ENCODE measurements at regions not wholly inside any gene's neighbourhood (a gene's known extent, or its start where the extent isn't known, plus 50 kb on each side); places are given as distances from the start of the nearest gene placed in this dataset.
"Not testable (repeated sequence)": the region's sequence is repeated elsewhere in the genome, so short reads cannot be mapped to it uniquely, and the experiment has no call there.

DNA sequence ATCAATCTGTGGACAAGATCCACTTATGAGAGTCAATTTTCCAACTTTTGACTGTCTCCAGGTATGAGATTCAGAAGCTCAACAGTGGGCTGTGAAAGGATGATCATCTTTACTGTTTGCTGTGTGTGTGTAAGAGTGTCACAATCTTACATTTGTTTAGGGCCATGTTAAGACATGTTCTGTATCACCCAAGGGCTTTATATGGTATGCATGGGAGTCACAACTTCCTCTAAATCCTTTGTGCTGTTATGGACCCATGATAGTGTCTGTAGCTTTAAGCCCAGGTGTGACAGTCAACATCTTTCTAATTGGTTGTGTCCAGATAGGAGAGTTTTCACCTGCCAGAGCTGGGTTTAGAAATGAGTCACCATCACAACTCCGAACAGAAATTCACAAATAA is 70.2 kb downstream of the ZNF726 start:
- DNase-seq = not testable (repeated sequence)

- no peak for DNase-seq
Observed at GRCh38 chr19:23986623-23987022, 71.9 kb downstream of the ZNF726 start.

DNA sequence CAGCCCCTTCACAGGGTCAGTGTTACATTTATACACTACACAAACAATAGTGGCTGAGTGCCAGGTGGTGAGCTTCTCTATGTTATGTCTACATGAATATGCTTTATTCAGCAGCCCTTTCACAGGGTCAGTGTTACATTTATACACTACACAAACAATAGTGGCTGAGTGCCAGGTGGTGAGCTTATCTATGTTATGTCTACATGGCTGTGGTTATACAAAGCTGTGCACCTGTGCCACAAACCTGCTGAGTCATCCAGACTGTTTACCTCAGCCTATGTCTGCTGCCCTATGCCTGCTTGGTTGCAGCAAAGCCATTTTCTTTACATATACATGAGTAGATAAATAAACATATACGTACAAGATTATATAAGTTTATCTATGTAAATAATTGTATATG is 76.5 kb downstream of the ZNF726 start:
- no peak for DNase-seq

- no peak for DNase-seq
Observed at GRCh38 chr19:23992348-23992747, 77.7 kb downstream of the ZNF726 start.

DNA sequence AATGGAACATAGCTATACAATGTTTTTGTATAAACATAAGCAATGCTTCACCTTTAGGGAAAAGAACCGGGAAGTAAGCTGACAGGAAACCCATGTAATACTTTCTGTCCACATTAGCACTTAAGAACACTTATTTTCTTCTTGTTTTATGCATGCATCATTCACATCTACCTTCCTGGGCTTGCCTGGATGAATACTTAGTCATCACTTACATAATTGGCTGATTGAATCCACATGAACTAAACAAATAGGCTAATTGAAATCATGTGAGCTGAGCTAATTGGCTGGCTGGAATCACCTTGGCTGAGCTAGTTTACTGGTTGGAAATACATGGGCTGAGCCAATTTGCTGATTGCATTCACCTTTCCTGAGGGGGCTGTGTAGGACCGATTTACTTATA is 78.8 kb downstream of the ZNF726 start:
- no peak for DNase-seq

DNA sequence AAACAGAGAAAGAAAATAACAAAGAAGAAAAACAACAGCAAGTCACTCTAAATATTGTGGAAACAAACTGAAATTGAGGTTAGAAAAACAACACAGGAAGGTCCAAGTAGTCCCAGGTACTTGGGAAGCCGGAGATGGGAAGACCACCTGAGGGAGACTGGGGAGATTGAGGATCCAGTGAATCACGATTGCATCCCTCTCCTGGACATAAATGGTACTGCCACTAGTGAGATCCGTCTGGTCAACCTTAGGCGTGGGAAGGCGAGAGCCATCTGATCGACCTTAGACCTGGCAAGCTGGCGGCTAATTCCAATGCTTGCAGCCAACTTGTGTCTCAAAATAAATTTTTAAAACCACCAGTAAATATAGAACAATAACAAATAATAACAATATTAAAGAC is 81.9 kb downstream of the ZNF726 start:
- DNase-seq = no peak

- DNase-seq = no peak
Observed at GRCh38 chr19:23998568-23998967, 83.9 kb downstream of the ZNF726 start.

DNA sequence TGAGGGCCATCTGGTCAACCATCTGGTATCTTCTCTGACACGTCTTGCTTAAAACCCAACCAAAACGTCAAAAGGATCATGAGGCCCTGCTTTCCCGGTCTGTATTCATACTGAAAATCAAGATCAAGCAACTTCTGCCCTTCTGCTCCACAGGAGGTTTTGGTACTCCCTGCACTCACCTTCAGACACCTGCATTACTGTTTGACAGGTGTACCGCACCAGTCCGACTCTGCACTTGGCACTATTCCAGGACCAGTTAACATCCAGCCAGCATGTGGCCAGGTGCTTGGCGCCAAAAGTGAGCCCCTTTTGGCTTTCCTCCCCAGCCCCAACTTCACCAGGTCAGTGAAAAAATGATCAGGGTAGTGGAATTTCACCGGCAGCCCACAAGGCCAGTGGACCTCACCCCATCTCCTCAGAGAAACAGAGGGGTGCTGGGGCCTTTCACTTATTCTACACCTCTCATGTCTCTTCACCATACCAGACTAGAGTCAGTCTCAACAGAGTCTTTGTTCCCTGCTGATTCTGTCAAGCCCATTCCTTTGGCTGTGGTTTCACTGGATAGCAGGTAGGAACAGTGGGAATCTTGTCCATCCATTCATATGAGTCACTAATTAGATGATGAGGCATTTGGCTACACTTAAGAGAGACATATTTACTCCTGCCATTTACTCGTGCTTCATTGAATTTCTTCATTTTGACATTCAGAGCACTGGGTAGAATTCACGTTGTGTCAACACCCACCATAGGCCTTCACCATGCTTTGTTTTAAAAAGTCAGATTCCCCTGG is 85.3 kb downstream of the ZNF726 start:
- no peak for DNase-seq

DNA sequence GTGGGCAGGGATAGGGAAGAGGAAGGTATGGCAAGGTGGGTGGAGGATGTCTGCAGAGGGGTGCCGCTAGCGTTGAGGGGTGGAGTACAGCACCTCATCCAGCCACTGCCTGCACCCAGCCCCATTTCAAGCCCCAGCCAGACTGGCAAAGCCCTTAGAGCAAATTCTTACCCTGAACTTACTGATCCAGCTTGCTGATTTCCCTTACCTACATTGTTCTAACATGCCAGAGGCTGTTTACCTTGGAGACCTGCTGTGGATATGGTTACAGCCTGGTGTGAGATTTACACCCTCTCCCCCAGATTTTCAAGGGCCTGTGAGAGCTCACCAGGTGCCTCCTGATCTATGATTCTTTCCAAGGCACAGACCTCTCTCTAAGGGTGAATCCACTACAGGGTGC is 86.0 kb downstream of the ZNF726 start:
- no peak for DNase-seq

DNA sequence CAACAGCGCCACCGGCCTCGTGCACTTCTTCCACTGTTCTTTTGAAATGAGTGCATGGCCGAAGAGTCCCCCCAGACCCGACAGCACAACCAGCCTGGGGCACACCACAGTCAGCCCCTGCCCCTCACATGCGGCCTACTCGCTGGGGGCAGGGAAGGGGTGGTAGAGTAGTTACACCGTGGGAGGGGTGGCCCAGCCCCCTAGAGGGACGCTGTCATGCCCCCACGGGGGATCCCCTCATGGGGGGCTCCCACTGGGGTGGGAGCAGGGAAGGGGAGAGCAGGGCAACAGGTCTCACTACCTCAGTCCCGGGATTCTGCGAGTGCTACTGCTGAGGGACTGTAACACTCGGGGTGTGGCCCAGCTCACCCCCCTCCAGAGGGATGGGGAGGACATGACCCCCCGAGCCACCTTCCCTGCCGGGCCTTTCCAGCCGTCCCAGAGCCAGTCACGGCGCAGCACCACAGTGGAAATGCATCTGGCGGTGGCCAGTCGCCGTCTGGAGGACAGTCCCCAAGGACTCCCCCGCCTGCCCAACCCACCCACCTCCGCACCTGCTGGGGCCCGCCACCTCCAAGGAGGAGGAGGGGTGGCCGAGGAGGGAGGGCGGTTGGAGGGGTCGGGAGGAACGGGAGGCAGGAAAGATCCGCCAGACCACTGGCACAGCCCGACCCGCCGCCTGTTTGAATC is 84.6 kb upstream of the ZNF254 start:
- no peak for DNase-seq

GRCh38 chr19:24003537-24003936 is 83.5 kb upstream of the ZNF254 start:
- DNase-seq = no peak

GRCh38 chr19:24004166-24004565 is 82.8 kb upstream of the ZNF254 start:
- no peak for DNase-seq

GRCh38 chr19:24029941-24030636 is 56.9 kb upstream of the ZNF254 start:
- DNase-seq = no peak

- no peak for DNase-seq
Observed at GRCh38 chr19:24032651-24033050, 54.3 kb upstream of the ZNF254 start.

DNA sequence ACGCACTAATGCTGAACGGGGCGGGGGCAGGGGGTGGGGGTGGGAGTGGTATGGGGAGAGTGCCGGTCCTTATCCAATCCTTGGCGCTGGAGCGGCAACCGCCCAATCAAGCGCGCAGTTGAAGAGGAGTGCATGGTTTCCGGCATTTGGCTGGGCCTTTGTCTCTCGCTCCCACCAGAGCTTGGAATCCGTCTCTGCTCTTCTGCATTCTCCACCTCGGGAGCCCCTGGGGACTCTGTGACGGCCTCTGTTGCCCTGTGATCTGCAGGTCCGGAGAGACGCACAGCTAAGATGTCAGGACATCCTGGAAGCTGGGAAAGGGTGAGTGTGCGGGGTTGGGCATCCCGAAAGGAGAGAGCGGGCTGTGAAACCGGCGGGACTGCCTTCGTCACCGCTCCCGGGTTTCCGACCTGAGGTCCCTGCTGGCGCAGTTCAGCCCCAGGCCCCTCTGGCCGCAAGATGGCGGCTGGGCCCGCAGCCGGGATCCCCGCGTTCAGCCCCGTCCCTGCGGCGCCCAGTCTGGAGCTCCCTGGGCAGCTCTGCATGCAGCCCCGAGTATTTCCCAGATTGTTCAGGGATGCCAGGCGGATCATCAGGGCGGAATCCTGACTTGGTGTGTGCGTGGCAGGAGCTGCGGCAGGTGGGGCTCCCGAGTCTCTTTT is 53.6 kb upstream of the ZNF254 start:
- DNase-seq = peak; percentile 89

DNA sequence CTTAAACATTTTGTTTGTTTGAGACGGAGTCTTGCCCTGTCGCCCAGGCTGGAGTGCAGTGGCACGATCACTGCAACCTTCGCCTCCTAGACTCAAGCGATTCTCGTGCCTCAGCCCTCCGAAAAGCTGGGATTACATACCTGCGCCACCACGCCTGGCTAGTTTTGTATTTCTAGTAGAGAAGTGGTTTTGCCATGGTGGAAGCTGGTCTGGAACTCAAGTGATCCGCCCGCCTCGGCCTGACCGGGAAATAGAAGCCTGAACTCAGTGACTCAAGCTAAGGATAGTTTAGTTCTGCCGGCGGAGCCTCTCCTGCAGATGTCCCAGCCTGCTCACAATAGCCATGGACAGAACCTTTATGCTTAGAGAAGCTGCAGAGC is 53.0 kb upstream of the ZNF254 start:
- peak; percentile 29 for DNase-seq

- not testable (repeated sequence) for DNase-seq
Observed at GRCh38 chr19:24035261-24035880, 51.6 kb upstream of the ZNF254 start.

Data from activated CD4-positive, alpha-beta T cell treated with anti-CD3 and anti-CD28 coated beads, Interleukin-2, amount 50 U/mL, for 16 hours (primary cell).